IMR-90 (cell line): ENCODE measurements at regions not wholly inside any gene's neighbourhood (a gene's known extent, or its start where the extent isn't known, plus 50 kb on each side); places are given as distances from the start of the nearest gene placed in this dataset.

Source experiments
- ATAC-seq: fragments of 200-7000 bp; cut with Tn5 transposase; 2 replicates; pipeline ENCODE4 v1.9.1; 2020; ENCODE audit warnings: low read depth, mild to moderate bottlenecking, moderate library complexity
- BruUV-seq: library from RNA; stranded (reverse); fragments of 400-500 nt; replicated peaks from 2 replicates; lab custom pipeline; 2021; lab: Mats Ljungman, UMichigan
- CTCF ChIA-PET: fragments of 300-600 bp; formaldehyde crosslinking; extraction: SDS; loops from one replicate; lab custom pipeline; 2021; ENCODE audit warnings: antibody characterized with exemption; lab: Yijun Ruan, JAX
- POLR2A ChIA-PET: fragments of 300-600 bp; sonication (Branson Sonifier 250); formaldehyde crosslinking; loops from one replicate; lab custom pipeline; 2022; ENCODE audit warnings: antibody characterized with exemption; ENCODE audit not compliant: unreplicated experiment; lab: Charles Lee
- DNase-seq: peaks from one replicate; pipeline ENCODE4 v3.0.0; 2013
- H2AFZ ChIP-seq: replicated peaks from 2 replicates; pipeline ENCODE3; 2013; ENCODE audit warnings: low read length, mild to moderate bottlenecking; ENCODE audit not compliant: poor library complexity
- H2AK5ac ChIP-seq: 2 replicates; pipeline ENCODE4 v1.6.1; 2013; ENCODE audit warnings: low read depth, low read length, inconsistent platforms
- H2AK9ac ChIP-seq: replicated peaks from 2 replicates; pipeline ENCODE3; 2013; ENCODE audit warnings: mild to moderate bottlenecking, low read depth, low read length, moderate library complexity; ENCODE audit not compliant: poor library complexity
- H2BK120ac ChIP-seq: 2 replicates; pipeline ENCODE4 v1.6.1; 2013; ENCODE audit warnings: low read depth, low read length, inconsistent platforms
- H2BK15ac ChIP-seq: 3 replicates; pipeline ENCODE4 v1.6.1; 2013; ENCODE audit warnings: low read depth, low read length, inconsistent platforms
- H2BK20ac ChIP-seq: 2 replicates; pipeline ENCODE4 v1.6.1; 2013; ENCODE audit warnings: low read depth, mild to moderate bottlenecking, inconsistent platforms, low read length, moderate library complexity
- H2BK5ac ChIP-seq: 2 replicates; pipeline ENCODE4 v1.6.1; 2013; ENCODE audit warnings: mild to moderate bottlenecking, low read depth, low read length, inconsistent platforms; ENCODE audit not compliant: poor library complexity, severe bottlenecking
- H3K14ac ChIP-seq: replicated peaks from 2 replicates; pipeline ENCODE4 v1.6.1; 2013; ENCODE audit warnings: low read depth, low read length, inconsistent platforms
- H3K18ac ChIP-seq: 2 replicates; pipeline ENCODE4 v1.6.1; 2013; ENCODE audit warnings: low read depth, low read length, control low read depth
- H3K23ac ChIP-seq: 2 replicates; pipeline ENCODE4 v1.6.1; 2013; ENCODE audit warnings: low read depth, low read length, inconsistent platforms
- H3K27ac ChIP-seq: 2 replicates; pipeline ENCODE4 v1.5.1; 2013; ENCODE audit warnings: mild to moderate bottlenecking, control low read depth, low read length; ENCODE audit not compliant: insufficient read depth
- H3K27me3 ChIP-seq: 2 replicates; pipeline ENCODE4 v1.6.1; 2013; ENCODE audit warnings: low read length; ENCODE audit not compliant: control insufficient read depth, insufficient read depth
- H3K36me3 ChIP-seq: 2 replicates; pipeline ENCODE4 v1.6.1; 2013; ENCODE audit warnings: low read length, mixed read lengths; ENCODE audit not compliant: control insufficient read depth, insufficient read depth
- H3K4ac ChIP-seq: 2 replicates; pipeline ENCODE4 v1.6.1; 2013; ENCODE audit warnings: low read depth, low read length, inconsistent platforms
- H3K4me1 ChIP-seq: 2 replicates; pipeline ENCODE4 v1.6.1; 2013; ENCODE audit warnings: low read length, mixed read lengths; ENCODE audit not compliant: control insufficient read depth, insufficient read depth
- H3K4me2 ChIP-seq: 2 replicates; pipeline ENCODE4 v1.6.1; 2013; ENCODE audit warnings: low read depth, mild to moderate bottlenecking, control low read depth, low read length, moderate library complexity
- H3K4me3 ChIP-seq: 2 replicates; pipeline ENCODE4 v1.5.1; 2013; ENCODE audit warnings: low read depth, mild to moderate bottlenecking, control low read depth, low read length, moderate library complexity; ENCODE audit not compliant: insufficient read depth
- H3K56ac ChIP-seq: 2 replicates; pipeline ENCODE4 v1.6.1; 2013; ENCODE audit warnings: low read length, inconsistent platforms; ENCODE audit not compliant: insufficient read depth; ENCODE audit errors: extremely low read depth
- H3K79me1 ChIP-seq, 2 experiments: 2 replicates each; pipeline ENCODE4 v1.6.1; 2013; ENCODE audit warnings: low read length in 2 of 2, inconsistent platforms in 1 of 2, low read depth in 1 of 2
- H3K9ac ChIP-seq: 2 replicates; pipeline ENCODE4 v1.6.1; 2013; ENCODE audit warnings: low read depth, low read length, control low read depth
- H3K9me1 ChIP-seq: 2 replicates; pipeline ENCODE4 v1.6.1; 2013; ENCODE audit warnings: low read length, inconsistent platforms; ENCODE audit not compliant: insufficient read depth
- H3K9me3 ChIP-seq: 2 replicates; pipeline ENCODE4 v1.6.1; 2013; ENCODE audit warnings: low read length; ENCODE audit not compliant: control insufficient read depth, insufficient read depth
- H4K20me1 ChIP-seq: 2 replicates; pipeline ENCODE4 v1.6.1; 2013; ENCODE audit warnings: low read length, inconsistent platforms; ENCODE audit not compliant: insufficient read depth
- H4K5ac ChIP-seq: 2 replicates; pipeline ENCODE4 v1.6.1; 2013; ENCODE audit warnings: mild to moderate bottlenecking, low read depth, low read length, control low read depth
- H4K8ac ChIP-seq, 2 experiments: 2 replicates each; pipeline ENCODE4 v1.6.1; 2013; ENCODE audit warnings: low read depth in 2 of 2, low read length in 2 of 2, control low read depth in 1 of 2, inconsistent platforms in 1 of 2
- H4K91ac ChIP-seq: 2 replicates; pipeline ENCODE4 v1.6.1; 2013; ENCODE audit warnings: low read depth, low read length, inconsistent platforms; ENCODE audit not compliant: insufficient read depth
- MAFK ChIP-seq: IDR thresholded peaks from 2 replicates; pipeline ENCODE4 v1.6.1; 2012; ENCODE audit warnings: low read depth, low read length, improper control_type of control experiment
- SMC3 ChIP-seq: fragments of 150-350 bp; IDR thresholded peaks from 2 replicates; pipeline ENCODE4 v1.6.1; 2016; ENCODE audit warnings: low read depth, mild to moderate bottlenecking, antibody characterized with exemption, low read length, moderate library complexity
- WGBS, 2 experiments: methylation state at CpG; one replicate each; pipeline versions ENCODE4 v1.1.5 to v1.1.7; 2013; ENCODE audit warnings: missing lambda C conversion rate in 2 of 2; ENCODE audit not compliant: insufficient read length in 1 of 2; ENCODE audit errors: extremely low coverage in 2 of 2; 5-methylcytosine and 5-hydroxymethylcytosine counted together
- dilution Hi-C: fragments of 300-500 bp; cut with HindIII; formaldehyde crosslinking; loops from one replicate; pipeline ENCODE4 v1.14.3; 2018; ENCODE audit warnings: low sequenced_read_pairs; ENCODE audit not compliant: unreplicated experiment
- in situ Hi-C: fragments of 300-500 bp; cut with MboI; formaldehyde crosslinking; loops from 3 replicates; pipeline ENCODE4 v1.14.3; 2019; ENCODE audit warnings: low sequenced_read_pairs, inconsistent platforms, mixed read lengths
- intact Hi-C: fragments of 100-400 bp; cut with micrococcal nuclease; formaldehyde crosslinking; loops from 2 replicates; pipeline ENCODE4 v1.10.0; 2022

DNA sequence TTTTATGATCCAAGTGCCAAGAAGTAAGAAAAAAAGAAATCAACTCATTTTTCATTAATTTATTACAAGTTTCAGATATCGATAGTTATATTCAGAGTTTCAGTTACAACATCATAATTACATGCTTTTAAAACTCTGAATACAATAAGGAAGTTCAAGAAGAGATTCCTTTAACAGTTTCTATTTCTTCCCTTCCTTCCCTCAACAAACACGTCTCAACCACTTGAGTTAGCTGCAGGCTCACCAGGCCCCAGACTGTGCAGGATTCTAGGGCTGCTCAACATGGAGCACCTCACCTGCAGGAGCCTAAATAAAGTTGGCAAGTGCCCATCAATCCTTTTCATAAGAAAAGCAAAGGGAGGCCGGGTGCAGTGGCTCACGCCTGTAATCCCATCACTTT is 79.2 kb upstream of the FNDC3B start:
- POLR2A ChIA-PET: no interaction called here
- ATAC-seq: no peak
- no peak overlapping the region for H3K56ac ChIP-seq

More for the DNA sequence above, 79.2 kb upstream of the FNDC3B start:
- H3K9me3 ChIP-seq: no peaks in the 10 kb centered on the region
- H2AK5ac ChIP-seq: no peak overlapping the region
- H3K36me3 ChIP-seq: no peaks in the 10 kb centered on the region
- no peak for TF ChIP-seq MAFK
- no peak for TF ChIP-seq SMC3
- no peak overlapping the region for H3K27ac ChIP-seq
- DNase-seq: no peak
- H4K5ac ChIP-seq: no peak overlapping the region
- H4K20me1 ChIP-seq: no peaks in the 10 kb centered on the region
- no peak overlapping the region for H3K4me2 ChIP-seq
- H3K79me1 ChIP-seq: no peaks in the 10 kb centered on the region
- H3K4me3 ChIP-seq: no peak overlapping the region
- H3K23ac ChIP-seq: no peak overlapping the region
- H3K14ac ChIP-seq: no peak overlapping the region
- H4K8ac ChIP-seq: no peak overlapping the region
- H2BK120ac ChIP-seq: no peak overlapping the region
- in situ Hi-C loops: no loop called here
- BruUV-seq: no TSS peak
- no peak overlapping the region for H2BK15ac ChIP-seq
- H3K9me1 ChIP-seq: no peaks in the 10 kb centered on the region; the same call in 1 of the 2 replicates
- H3K4ac ChIP-seq: no peak overlapping the region
- H4K91ac ChIP-seq: no peak overlapping the region
- H3K9ac ChIP-seq: no peak overlapping the region
- CTCF ChIA-PET: interaction anchor here (0.6 to 0.7 kb wide), 2 partner anchors 14 to 67 kb away, joined by 3 read pairs; no protein-coding TSS in a partner anchor
- dilution Hi-C loops: no loop called here
- intact Hi-C loops: no loop called here
- no peaks in the 10 kb centered on the region for H3K4me1 ChIP-seq
- no peak overlapping the region for H2AFZ ChIP-seq
- no peaks in the 10 kb centered on the region for H3K27me3 ChIP-seq
- no peak overlapping the region for H2BK5ac ChIP-seq
- WGBS, 2 experiments: 100% methylated on average over 1 of the region's 4 CpGs; no CpG with 5 or more reads in 1 of the 2 experiments
- H3K18ac ChIP-seq: no peak overlapping the region
- no peak overlapping the region for H2BK20ac ChIP-seq
- H2AK9ac ChIP-seq: no peak overlapping the region
